Astrocyte of the spinal cord (primary cell): ENCODE measurements at regions not wholly inside any gene's neighbourhood (a gene's known extent, or its start where the extent isn't known, plus 50 kb on each side); places are given as distances from the start of the nearest gene placed in this dataset.
"Not testable (repeated sequence)": the region's sequence is repeated elsewhere in the genome, so short reads cannot be mapped to it uniquely, and the experiment has no call there.

Source experiments
- DNase-seq: peaks from one replicate; pipeline ENCODE4 v3.0.0; 2011; ENCODE audit warnings: low read depth, low spot score
- H3K4me3 ChIP-seq: 2 replicates; pipeline ENCODE4 v1.5.1; 2011; ENCODE audit warnings: low read depth, mild to moderate bottlenecking, low read length, moderate library complexity
- in situ Hi-C: cut with HindIII; loops from 2 replicates; pipeline ENCODE4 v1.10.0; 2017; ENCODE audit warnings: low sequenced_read_pairs
- TF ChIP-seq, protein P1 (sequence below): IDR thresholded peaks from 2 replicates; pipeline ENCODE4 v1.5.1; 2012; ENCODE audit warnings: low read depth, mild to moderate bottlenecking, low read length, inconsistent platforms

DNA sequence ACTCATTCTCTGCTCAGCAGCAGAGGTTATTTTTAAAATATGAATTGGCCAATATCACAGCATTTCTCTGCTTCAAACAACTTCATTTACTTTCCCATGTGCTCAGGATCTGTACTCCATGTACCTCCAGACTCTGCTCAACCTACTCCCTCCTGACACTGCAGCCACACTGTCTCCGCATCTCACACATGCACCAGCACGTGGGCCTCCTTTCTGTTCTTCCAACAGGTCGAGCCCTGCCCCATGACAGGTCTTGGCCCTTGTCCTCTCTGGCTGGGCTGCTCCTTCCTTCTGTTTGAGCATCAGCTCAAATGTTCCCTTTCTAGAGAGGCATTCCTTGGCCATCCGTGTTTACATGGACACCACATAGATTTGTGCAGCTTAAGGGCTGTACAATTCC is 195.7 kb downstream of the EBLN2 start:
- TF ChIP-seq, protein P1, sequence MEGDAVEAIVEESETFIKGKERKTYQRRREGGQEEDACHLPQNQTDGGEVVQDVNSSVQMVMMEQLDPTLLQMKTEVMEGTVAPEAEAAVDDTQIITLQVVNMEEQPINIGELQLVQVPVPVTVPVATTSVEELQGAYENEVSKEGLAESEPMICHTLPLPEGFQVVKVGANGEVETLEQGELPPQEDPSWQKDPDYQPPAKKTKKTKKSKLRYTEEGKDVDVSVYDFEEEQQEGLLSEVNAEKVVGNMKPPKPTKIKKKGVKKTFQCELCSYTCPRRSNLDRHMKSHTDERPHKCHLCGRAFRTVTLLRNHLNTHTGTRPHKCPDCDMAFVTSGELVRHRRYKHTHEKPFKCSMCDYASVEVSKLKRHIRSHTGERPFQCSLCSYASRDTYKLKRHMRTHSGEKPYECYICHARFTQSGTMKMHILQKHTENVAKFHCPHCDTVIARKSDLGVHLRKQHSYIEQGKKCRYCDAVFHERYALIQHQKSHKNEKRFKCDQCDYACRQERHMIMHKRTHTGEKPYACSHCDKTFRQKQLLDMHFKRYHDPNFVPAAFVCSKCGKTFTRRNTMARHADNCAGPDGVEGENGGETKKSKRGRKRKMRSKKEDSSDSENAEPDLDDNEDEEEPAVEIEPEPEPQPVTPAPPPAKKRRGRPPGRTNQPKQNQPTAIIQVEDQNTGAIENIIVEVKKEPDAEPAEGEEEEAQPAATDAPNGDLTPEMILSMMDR: no peak
- no peak overlapping the region for H3K4me3 ChIP-seq
- in situ Hi-C loops: no loop called here
- no peak for DNase-seq

DNA sequence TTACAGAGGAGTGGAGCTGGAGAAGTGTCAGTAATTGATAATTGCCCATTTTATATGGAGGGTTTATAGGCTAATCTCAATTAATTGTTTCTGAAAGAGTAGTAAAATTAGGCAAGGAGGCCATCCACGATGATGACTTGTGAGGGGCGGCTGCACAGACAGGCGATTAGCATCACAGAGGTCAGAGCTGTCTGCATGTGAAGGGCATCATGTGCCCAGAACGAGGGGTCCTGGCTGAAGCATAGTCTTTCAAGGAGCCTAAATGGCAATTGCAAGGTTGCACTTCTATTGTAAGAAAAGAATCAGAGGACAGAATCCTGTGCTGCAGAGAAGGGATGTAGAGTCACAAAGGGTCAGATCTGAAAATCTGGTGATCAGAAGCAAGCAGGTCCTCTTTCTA is 196.6 kb downstream of the EBLN2 start:
- in situ Hi-C loops: no loop called here
- TF ChIP-seq, protein P1: no peak
- no peak overlapping the region for H3K4me3 ChIP-seq
- no peak for DNase-seq

DNA sequence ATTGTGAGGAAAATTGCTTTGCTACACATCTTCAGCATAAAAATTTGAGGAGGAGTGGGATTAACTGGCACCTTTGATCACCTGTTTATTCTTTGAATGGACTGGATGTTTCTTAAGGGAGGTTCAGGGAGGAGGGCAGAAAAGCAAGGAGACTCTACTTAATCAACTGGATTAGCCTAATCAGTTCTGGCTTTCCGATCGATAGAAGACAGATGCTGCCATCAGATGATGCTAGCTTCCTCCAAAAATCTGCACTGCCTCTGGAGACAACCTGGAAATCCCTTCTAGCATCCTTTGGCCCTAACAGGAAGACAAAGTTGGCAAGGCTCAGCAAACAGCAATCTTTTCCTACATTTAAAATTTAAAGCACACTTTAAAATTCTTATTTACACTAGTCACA is 197.8 kb downstream of the EBLN2 start:
- TF ChIP-seq, protein P1: no peak
- in situ Hi-C loops: no loop called here
- H3K4me3 ChIP-seq: no peak overlapping the region
- DNase-seq: no peak

DNA sequence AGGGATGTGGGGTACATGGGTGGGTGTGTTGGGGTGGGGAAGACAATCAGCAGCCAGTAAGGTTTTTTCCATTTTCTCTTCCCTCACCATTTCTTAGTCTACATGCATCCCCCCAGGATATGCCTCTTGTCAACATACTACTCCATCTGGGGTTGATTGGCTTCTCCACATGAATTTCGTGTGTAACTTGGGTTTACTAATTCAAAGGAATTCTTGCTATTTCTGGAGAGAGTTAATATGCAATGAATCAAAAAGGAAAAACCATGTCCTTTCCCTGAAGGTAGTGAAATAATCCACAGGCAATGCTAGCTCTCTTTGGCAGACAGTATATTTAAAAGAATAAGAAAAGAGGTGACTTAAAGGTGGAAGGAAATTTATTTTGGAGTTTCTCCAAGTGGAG is 198.4 kb downstream of the EBLN2 start:
- DNase-seq: no peak
- H3K4me3 ChIP-seq: no peak overlapping the region
- TF ChIP-seq, protein P1: no peak
- in situ Hi-C loops: no loop called here

DNA sequence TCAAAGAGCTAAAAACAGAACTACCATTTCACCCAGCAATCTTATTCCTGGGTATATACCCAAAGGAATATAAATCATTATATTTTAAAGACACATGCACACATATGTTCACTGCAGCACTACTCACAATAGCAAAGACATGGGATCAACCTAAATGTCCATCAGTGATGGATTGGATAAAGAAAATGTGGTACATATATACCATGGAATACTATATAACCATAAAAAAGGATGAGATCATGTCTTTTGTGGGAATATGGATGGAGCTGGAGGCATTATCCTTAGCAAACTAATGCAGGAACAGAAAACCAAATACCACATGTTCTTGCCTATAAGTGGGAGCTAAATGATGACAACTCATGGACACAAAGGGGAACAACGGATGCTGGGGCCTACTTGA is 205.1 kb downstream of the EBLN2 start:
- in situ Hi-C loops, DNase-seq, H3K4me3 ChIP-seq: not testable (repeated sequence)

DNA sequence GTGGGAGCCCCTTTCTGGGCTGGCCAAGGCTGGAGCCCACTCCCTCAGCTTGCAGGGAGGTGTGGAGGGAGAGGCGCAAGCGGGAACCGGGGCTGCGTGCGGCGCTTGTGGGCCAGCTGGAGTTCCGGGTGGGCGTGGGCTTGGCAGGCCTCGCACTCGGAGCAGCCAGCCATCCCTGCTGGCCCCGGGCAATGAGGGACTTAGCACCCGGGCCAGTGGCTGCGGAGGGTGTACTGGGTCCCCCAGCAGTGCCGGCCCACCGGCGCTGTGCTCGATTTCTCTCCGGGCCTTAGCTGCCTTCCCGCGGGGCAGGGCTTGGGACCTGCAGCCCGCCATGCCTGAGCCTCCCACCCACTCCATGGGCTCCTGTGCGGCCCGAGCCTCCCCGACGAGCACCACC is 207.7 kb downstream of the EBLN2 start:
- H3K4me3 ChIP-seq, DNase-seq, in situ Hi-C loops: not testable (repeated sequence)

DNA sequence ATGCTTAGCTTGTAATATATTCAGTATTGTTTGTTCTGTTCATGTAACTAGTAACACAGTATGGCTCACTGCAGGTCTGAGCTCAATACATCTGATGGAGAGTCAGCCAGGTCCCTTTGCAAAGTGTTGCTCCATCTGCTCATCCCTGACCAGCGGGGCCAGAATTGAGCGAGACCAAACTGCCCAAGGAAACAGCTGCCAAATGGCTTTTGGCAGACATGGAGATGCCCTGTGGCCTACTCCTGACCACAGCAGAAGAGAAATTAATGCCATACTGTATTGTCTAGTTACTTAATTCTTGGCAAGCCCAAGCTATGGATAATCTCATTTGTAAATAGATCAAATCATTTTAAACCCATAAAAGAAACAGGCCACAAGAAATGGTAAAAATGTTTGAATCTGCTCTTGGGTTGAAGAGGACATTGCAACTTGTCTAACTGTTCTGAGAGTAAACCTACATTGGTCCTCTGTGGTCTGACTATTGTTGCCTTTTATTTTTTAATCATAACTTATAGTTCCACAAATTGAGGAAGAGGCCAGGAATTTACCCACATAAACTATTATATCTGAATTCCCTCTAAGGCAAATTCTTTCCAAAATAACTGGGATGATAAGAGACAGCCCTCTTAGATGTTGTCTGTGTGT is 209.5 kb downstream of the EBLN2 start:
- in situ Hi-C loops: no loop called here
- H3K4me3 ChIP-seq: no peak overlapping the region
- TF ChIP-seq, protein P1: no peak
- no peak for DNase-seq

DNA sequence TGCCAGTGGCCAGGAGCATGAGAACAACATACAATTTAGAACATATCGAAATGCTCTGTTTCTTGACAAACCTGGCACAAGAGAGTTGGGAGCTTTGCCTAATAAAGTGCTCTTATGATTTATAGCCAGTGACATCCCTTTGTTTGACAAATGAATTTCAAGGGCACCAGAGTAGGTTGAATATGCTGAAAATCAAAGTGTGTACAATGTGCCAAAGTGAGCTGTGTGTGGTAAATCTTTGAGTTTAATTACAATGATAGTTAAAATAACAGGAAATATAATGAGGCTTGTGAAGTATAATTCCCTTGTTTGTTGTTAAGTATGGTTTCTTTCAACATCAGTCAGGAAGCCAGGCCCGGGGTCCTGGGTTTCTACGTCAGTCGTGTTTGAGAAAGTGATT is 211.9 kb downstream of the EBLN2 start:
- in situ Hi-C loops: no loop called here
- H3K4me3 ChIP-seq: no peak overlapping the region
- TF ChIP-seq, protein P1: no peak
- no peak for DNase-seq
